ENCODE measurements at regions not wholly inside any gene's neighbourhood (a gene's known extent, or its start where the extent isn't known, plus 50 kb on each side); places are given as distances from the start of the nearest gene placed in this dataset.

DNA sequence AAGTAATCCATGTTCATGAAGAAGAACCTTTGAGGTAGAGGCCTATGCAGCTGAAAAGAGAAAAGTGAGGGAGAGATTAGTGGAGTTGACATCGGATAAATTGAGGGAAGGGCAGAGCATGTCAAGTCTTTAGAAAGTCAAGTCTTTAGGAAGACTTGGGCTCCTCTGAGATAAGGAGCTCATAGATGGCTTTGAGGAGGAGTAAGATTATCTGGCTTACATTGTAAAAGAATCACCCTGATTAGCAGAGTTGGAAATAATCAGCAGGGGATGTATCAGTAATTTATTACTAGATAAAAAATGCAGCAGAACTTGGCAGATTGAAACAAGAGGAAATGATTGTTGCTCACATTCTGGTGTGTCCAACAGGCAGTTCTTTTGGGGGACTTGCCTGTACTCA, 727.2 kb upstream of the WWC1 start:
- H3K4me3 ChIP-seq (ENCODE audit: low read depth, low read length) = no peak overlapping the region

DNA sequence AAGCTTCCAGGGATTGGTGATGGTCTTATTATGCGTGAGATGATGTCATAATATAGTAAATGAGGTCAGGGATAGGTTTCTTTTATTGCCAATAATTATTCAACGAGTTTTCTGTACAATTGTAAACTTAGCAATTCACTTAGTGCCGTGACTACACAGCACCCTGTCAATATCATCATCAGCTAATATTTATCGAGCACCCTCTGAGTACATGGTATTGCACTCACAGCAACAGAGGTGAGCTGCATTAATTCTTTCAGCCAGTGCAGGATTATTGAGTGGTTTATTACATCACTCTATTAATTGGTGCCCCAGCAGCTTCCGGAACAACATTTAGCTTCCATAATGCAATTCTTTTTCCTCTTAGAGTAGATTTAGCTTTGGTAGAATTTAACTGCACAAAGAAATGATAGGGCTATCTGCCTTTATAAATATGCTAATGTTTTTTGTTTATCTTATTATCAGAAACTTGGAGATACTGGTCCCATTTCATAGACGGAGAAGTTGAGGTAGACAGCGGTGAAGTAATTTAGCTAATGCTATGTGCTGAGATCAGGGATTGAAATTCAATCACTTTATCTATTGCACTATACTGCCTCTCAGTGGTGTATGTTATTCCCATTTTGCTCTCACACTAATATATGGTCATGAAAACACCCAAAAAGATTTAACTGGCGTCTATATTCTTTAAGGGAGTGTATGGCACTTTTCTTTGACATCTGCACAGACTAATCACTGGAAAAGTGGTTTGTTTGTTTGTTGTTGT, 726.1 kb upstream of the WWC1 start:
- no peak overlapping the region for H3K4me3 ChIP-seq (ENCODE audit: low read depth, low read length)

DNA sequence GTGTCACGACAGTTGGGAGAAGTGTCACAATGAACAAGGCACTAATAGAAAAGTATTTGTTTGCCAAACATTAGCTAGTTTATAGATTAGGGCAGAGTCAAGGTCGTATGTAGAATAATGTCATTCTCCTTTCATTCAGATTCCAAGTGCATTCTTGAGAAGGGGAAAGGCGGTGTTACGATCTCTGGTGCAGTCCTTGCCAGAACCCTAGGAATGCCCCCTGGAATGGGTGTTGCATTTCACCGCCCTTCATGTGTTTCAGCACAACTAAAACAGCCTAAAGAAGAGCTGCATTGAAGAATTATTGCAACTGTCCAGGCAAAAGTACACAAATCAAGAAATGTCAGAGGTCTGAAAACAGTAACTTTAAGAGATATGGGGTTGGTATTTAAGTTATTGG, 721.0 kb upstream of the WWC1 start:
- H3K4me3 ChIP-seq (ENCODE audit: low read depth, low read length) = no peak overlapping the region

DNA sequence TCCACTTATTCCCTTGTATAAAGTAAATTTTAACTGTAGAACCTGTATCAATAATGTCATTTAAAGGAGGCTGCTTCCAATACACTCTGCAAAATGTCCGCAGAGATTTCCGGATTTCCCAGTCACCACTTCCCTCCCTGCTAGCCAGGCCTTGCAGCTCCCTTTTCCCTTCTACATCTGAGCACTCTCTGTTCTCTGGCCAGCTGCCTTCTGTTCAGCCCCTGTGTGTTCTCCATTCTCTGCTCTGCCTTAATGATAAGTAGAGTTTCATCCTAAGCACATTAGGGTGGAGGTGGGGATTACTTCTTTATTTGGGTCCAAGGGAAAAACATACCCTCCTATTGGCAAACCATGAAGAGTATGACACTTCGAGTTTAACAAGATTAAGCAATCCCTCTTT, 719.6 kb upstream of the WWC1 start:
- no peak overlapping the region for H3K4me3 ChIP-seq (ENCODE audit: low read depth, low read length)

DNA sequence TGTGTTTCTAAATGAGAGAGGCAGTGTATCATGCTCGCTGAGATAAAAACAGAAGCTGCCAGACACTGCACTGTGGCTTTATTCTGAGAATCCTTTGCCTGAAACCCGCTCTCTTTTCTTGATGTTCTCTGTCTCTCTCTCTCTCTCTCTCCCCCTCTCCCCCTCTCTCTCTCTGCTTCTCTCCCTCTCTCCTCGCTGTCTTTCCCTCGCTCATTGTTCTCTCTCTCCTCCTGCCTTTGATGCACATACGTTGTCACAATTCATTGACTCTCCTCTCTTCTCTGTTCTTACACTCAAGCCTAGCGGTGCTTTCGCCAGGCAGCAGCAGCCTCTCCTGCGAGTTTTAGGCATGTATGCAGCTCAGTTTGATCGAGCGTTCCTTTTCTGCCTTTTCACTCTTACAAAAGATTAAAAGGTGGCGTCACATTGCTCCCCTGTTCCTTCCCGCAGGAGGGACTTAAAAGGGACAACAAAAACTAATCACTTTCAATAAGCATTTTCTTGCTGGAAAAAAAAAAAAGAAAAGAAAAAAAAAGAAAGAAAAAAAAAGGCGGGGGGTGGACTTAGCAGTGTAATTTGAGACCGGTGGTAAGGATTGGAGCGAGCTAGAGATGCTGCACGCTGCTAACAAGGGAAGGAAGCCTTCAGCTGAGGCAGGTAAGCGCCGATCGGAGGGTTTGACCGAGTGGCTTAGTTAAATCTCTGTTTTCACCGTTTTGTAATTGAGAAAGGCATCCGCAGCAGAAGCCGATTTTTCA, 717.9 kb upstream of the WWC1 start:
- peak overlapping the region; percentile 40 for H3K4me3 ChIP-seq (ENCODE audit: low read depth, low read length)

DNA sequence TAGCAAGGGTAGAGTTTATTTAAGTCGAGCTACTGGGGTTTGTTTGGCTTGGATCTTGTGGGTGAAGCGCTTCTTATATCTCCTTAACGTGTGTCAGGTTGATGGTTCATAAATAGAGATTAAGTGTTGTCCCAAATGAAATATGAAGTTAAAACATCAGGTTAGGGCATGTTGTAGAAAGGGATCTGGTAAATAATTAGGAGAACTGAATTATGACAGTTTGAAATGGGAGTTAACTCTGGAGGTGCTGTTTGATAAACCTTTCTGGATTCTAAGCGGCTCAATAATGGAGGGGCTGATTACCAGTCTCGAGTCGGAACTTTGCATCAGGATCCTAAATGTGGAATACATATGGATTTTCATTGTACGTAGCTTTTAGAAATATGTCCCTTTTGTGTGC, 717.0 kb upstream of the WWC1 start:
- peak overlapping the region; percentile 40 for H3K4me3 ChIP-seq (ENCODE audit: low read depth, low read length)

DNA sequence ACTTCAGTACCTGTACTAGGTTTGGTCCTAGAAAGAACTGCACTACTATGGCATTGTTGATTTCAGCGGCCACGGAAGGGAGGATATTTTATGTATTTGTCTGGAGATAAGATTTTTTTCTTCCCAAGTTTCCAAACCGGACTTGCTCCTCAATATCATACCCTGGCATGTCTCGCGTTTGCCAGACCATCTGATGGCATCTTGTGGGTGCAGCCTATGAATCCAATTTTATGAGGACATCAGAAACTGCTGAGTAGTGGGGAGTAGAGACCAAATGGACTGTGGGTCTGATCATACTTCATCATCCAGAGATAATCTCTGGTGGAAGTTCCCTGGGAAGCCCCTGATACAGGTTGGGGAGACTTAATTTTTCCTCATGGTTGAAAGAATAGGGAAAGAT, 716.1 kb upstream of the WWC1 start:
- H3K4me3 ChIP-seq (ENCODE audit: low read depth, low read length) = no peak overlapping the region

DNA sequence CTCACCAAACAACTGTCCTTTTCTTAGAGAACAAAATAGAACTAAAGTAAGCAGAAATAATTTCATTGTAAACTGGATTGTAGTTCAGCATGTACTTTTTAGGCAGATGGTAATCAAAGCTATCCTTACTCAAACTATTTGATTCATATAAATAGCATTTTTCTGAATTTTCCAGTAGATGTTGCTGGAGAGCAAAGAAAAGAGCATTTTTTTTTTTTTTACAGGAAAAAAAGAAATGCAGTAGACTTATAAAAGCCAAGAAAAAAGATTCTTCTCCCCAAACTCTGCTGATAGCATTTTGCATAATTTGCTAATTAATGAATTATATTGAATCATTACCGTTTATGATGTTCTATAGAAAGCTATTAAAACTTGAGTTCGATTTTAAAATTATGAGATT, 715.3 kb upstream of the WWC1 start:
- no peak overlapping the region for H3K4me3 ChIP-seq (ENCODE audit: low read depth, low read length)

DNA sequence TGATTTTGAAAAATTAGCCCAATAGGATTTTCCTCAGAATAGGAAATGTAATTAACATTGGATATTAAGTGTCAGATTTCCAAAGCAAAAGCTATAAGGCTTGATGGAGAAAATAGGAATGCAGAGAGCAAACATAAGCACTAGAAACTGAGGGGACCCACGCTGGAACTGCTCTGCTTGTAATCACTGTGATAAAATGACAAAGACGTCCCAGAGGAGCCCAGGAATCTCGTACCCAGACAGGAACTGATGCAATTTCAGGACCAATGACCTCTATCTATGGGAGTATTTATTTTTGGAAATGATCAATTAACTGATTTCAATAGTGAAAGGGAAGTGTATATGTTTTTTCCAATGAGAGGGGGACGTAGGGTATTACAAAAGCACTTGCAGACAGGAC, 714.5 kb upstream of the WWC1 start:
- H3K4me3 ChIP-seq (ENCODE audit: low read depth, low read length) = no peak overlapping the region

DNA sequence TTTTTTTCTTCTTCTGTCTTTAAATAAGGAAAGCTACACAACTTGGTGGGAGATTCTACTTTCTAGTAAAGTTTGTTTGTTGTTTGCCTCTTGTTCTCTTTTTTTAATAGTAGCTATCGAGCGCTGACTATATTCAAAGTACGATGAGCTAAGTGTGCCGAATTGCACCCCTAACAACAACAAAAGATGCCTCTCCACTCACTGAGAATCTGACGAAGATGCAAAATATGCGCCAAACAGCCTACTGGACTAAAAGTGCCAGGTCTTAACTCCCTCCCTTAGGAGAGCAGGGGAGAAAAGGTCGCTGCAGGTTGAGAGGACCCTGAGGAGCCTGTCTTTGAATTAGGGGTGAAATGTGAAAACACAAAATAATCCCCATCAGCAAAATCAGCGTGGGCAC, 713.8 kb upstream of the WWC1 start:
- H3K4me3 ChIP-seq (ENCODE audit: low read depth, low read length) = no peak overlapping the region

DNA sequence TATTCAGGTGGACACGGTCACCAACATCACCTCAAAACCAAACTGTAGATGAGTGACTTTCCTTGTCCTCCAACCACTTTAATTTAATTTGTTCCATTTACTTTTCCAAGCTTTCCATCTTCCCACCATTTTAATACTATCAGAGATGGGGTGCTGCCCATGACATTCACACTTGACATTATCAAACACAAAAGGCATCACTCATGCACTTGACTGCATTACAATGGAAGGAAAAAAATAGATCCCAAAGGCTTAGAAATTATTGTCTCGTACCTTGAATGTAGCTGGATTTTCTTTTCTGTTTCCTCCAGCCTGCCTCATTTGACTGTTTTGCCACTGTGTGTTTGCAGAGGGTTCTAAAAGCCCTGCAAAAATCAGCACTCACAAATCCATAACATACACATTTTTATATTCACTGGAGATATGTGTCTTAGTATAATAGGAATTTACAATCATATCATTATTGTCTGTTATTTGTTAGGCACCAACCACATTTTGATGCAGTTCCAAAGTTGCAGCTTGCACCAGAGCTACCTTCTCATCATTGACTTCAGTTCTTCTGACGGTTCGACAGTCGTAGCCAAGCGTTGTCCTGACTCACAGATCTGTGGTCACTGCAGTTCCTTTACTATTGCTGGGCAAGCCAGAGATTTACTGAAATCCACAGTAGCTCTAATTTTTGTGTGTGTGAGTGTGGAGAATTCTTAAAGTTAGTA, 712.3 kb upstream of the WWC1 start:
- H3K4me3 ChIP-seq (ENCODE audit: low read depth, low read length) = no peak overlapping the region

DNA sequence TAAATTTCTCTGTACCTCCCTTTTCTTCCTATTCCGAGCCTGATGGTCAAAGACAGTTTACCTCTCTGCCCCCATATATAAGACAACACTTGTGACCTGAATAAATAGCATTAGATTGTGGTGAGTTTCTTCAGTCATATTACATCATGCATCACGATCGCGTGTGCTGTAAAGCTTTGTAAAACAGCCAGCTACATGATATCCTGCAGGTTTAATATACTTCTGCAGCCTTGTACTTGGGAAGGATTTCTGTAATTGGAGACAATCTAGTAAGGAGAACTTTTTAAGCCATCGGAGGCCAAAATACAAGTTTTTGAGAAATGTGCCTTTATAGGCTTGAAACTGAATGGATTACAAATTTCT, 711.8 kb upstream of the WWC1 start:
- H3K4me3 ChIP-seq (ENCODE audit: low read depth, low read length) = no peak overlapping the region

DNA sequence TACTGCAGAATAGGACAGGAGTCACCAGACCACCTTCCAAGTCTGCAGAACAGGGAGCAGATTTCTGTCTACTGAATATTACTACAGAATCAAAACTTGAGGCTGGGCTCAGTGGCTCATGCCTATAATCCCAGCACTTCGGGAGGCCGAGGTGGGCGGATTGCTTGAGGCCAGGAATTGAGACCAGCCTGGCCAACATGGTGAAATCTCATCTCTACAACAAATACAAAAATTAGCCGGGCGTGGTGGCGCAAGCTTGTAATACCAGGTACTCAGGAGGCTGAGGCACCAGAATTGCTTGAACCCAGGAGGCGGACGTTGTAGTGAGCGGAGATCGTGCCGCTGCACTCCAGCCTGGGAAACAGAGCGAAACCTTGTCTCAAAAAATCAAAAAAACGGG, 710.8 kb upstream of the WWC1 start:
- no peak overlapping the region for H3K4me3 ChIP-seq (ENCODE audit: low read depth, low read length)

DNA sequence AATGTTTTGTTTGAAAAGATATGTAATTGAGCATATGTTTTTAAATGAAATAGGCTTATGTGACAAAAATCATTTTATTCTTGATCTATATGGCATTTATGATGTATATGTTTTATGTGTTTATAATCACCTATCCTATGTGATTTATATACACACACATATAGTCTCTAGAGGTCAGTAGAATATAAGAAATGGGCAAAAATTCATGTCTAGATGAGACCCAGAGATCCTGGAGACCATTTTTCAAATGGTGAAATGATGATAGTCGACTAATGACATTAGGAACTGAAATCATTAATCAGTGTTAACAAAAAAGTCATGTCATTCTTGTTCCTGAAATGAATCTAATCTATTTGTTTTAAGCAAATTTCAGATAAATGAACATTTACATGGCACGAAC, 709.2 kb upstream of the WWC1 start:
- no peak overlapping the region for H3K4me3 ChIP-seq (ENCODE audit: low read depth, low read length)

DNA sequence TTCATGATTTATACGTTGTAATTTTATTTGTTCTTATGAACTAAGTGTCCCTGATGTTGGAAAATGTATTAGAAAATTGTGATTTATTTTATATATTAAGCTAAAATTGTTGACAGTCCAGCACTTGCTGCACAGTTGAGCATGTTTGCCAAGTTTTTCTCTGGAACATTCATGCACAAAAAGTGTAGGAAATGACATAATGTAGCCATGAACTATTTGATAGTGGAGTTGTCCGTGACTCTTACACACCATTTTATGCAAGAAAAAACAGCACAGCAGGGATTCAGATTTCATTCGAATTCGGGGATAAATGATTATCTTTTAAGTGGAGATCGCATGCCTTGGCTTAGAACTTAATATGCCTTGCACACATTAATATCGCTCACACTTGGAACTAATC, 708.6 kb upstream of the WWC1 start:
- H3K4me3 ChIP-seq (ENCODE audit: low read depth, low read length) = no peak overlapping the region

DNA sequence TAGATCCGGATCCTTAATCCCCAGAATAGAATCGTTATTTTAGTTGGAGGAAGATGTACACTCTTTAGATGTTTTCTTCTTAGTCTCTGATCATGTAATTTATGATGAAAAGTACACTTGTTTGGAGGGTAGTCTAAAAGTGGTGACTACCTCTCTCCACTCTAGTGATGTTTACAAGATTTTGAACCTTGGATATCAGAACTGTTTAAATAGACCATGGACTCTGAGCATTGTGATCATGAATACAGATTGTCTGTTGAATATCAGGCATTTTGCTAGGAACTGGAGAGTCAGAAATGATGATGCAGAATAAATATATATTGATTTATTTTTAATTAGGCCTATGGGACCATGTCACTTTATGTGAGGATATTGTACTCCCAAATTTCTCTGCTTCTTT, 706.3 kb upstream of the WWC1 start:
- H3K4me3 ChIP-seq (ENCODE audit: low read depth, low read length) = no peak overlapping the region

DNA sequence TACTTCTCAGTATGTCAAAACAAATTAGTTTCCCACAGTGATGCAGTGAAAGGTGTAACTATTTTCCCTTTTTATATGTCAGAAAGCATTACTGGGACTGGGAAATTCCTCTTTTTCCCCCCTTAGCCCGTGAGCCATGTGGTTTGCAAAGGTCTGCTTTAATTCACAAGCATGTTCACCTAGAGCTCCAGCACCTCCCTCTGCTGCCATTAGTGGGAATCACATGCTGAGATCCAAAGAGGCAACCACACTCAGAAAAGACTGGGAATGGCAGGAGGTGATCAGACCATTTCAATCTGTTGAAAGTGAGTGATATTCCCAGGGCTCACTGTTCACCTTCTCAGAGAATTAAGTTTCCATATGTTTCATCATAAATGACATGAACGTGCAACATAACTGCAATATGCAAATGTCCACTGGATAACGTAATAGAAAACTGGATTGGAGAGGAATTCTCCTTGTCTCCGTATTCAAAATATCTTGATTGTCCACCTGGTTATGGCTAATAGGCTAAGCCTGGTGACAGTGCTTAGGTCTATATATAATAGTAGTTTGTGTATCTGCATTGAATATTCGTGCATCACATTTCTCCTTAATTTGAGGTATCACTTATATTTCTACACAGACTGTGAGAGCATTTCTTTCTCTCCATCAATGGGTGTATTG, 703.5 kb upstream of the WWC1 start:
- no peak overlapping the region for H3K4me3 ChIP-seq (ENCODE audit: low read depth, low read length)

DNA sequence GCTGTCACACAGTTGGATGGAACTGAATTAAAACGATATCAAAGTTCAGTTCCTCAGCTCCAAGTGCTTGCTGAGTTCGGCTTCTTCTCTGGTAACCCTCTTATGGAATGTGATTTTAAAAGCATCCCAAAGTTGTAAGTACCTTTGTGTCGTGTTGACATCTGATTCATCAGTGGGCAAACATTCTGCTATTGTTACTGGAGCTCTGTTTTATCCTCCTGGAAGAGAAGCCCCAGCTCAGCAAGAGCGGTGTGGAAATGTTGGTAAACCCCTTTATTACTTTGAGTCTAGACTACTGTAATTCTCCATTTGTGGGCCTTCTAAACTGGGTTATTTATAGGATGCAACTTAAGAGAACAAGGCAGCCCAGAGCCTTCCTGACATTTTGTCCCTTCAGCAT, 699.3 kb upstream of the WWC1 start:
- H3K4me3 ChIP-seq (ENCODE audit: low read depth, low read length) = no peak overlapping the region

DNA sequence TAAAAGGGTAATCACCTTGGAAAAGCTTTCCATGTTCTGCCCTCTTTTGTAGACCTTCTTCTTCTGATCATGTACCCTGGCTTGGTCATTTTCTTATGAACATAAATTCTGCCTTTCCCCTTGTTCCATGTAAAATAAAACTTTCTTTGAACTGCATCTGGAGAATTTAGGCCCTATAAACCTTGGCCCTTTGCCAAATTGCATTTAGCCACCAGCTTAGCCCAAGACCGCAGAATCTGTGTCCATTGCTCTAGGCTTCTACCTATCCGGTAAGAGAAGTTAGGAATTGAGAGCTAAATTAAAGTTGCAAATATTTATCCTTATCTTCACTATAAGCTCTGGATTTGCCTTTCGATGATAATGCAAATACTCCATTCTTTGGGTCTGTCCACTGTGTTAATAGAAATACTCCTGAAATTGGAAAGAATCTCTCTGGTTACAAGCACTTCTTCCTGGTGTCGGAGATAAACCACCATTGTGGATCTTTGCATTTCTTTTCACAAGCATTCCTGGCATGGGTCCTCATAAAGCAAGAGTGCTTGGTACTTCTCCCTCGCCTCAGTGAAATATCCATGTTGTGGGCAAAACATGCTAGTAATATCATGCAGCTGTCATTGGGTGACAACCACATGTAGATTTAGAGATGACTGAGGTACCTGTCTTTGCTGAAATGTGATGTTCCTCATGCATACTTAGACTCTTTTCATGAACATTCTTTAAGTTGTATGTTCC, 698.0 kb upstream of the WWC1 start:
- no peak overlapping the region for H3K4me3 ChIP-seq (ENCODE audit: low read depth, low read length)

DNA sequence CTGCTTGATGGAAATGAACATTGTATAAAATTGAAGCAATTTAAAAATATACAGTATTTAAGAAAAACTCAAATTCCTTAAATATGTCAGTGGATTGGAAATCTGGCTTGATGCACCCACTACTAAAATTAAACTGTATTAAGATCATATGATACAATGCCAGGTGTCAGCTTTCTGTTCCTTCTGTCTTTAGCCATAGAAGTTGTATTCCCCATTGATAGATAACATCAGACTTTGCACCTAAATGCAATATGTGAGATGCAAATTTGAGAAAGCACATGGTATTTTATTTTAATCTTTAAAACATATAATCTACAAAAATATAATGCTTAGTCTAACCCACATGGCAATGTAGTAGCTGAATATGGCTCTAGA, 697.4 kb upstream of the WWC1 start:
- H3K4me3 ChIP-seq (ENCODE audit: low read depth, low read length) = no peak overlapping the region

DNA sequence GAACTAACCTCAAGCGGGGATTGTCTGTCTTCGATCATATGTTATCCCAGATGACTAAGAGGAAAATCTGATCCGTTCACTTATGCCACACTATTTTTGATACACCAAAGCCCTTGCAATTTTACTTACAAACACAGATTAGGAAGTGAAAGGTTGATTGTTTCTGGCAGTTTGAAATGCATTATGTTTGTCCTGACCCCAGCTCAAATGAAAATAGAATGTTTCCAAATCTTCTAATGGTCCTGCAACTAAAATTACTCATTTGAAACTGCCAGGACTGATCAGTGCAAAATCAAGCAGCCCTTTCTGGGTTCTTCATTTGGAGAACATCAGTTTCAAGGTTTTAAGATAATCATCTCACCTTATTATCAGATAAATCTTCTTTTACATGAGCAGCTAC, 696.7 kb upstream of the WWC1 start:
- no peak overlapping the region for H3K4me3 ChIP-seq (ENCODE audit: low read depth, low read length)

Data from iPS-11a (cell line).